ENCODE measurements at regions not wholly inside any gene's neighbourhood (a gene's known extent, or its start where the extent isn't known, plus 50 kb on each side); places are given as distances from the start of the nearest gene placed in this dataset.

DNA sequence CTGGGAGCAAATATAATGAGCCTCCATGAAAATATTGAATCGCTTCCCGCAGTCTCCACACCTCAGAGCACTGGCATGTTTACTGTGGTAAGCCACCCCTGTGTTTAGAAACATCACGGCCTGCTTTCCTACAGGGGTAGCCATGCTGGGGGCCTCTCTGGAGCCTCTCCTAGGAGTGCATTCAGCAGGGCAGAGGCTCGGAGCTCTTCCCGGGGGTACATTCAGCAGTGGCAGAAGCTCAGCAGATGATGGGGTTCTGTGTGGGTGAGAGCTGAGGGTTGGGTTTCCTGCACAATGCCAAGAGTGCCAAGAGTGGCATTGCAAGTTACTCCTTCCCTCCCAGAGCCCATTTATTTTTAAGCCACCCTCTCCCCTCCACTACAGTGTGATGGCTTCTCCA is 386.6 kb downstream of the SEC14L1 start:
- Histone ChIP-seq H3K36me3 (ENCODE audit: insufficient read depth) (no peaks in the 10 kb centered on the region), H3K4me1 (ENCODE audit: low read depth, poor library complexity, severe bottlenecking) (no peaks in the 10 kb centered on the region), H3K27ac (no peak overlapping the region), H3K4me2 (no peak overlapping the region), H4K20me1 (ENCODE audit: insufficient read depth) (no peaks in the 10 kb centered on the region), H3K4me3 (IDR thresholded peaks at IDR 0.05; ENCODE audit: insufficient read depth, low read depth, low read length) (no peak overlapping the region), H3K27me3 (ENCODE audit: insufficient read depth, low read depth) (no peaks in the 10 kb centered on the region), H3K9ac (no peak overlapping the region), H2AFZ (ENCODE audit: low read depth) (no peak overlapping the region), H3K79me2 (ENCODE audit: insufficient read depth, low read depth) (no peaks in the 10 kb centered on the region)
- TF ChIP-seq, protein P1, sequence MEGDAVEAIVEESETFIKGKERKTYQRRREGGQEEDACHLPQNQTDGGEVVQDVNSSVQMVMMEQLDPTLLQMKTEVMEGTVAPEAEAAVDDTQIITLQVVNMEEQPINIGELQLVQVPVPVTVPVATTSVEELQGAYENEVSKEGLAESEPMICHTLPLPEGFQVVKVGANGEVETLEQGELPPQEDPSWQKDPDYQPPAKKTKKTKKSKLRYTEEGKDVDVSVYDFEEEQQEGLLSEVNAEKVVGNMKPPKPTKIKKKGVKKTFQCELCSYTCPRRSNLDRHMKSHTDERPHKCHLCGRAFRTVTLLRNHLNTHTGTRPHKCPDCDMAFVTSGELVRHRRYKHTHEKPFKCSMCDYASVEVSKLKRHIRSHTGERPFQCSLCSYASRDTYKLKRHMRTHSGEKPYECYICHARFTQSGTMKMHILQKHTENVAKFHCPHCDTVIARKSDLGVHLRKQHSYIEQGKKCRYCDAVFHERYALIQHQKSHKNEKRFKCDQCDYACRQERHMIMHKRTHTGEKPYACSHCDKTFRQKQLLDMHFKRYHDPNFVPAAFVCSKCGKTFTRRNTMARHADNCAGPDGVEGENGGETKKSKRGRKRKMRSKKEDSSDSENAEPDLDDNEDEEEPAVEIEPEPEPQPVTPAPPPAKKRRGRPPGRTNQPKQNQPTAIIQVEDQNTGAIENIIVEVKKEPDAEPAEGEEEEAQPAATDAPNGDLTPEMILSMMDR (conservative IDR thresholded peaks at IDR 0.05; ENCODE audit: low read depth, low read length): no peak

DNA sequence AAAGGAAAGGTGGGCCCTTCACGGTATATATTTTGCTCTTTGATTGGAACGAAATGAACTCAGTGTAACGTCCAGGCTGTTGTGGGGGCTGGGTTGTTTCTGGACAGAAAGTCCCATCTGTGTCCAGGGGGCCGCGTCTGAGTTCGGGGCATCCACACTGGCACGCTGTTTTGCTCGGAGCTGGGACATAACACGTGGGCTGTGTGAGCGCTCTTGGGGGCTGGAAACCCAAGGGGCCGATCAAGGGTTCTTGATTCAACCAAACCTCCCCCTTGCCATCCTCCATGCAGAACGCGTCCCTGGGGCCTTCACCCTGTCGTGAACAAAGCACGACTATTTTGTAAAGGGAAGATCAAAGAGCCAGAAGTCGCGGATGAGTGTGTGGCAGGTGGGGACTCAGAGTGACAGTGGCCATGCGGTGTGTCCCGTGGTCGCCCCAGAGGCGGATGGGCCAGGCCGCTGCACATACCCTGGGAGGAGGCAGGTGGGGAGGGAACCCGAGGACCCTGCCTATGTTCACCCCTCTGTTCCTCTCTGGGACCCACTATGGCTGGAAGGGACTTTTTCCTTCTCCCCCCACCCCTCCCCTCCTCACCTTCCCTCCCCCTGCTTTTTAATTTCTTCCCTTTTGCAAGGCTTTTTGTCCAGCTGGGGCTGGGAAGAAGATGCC is 387.2 kb downstream of the SEC14L1 start:
- Histone ChIP-seq H3K4me2 (no peak overlapping the region), H3K4me3 (IDR thresholded peaks at IDR 0.05; ENCODE audit: insufficient read depth, low read depth, low read length) (no peak overlapping the region), H2AFZ (ENCODE audit: low read depth) (no peak overlapping the region), H4K20me1 (ENCODE audit: insufficient read depth) (no peaks in the 10 kb centered on the region), H3K4me1 (ENCODE audit: low read depth, poor library complexity, severe bottlenecking) (no peaks in the 10 kb centered on the region), H3K9ac (no peak overlapping the region), H3K79me2 (ENCODE audit: insufficient read depth, low read depth) (no peaks in the 10 kb centered on the region), H3K27me3 (ENCODE audit: insufficient read depth, low read depth) (no peaks in the 10 kb centered on the region), H3K36me3 (ENCODE audit: insufficient read depth) (no peaks in the 10 kb centered on the region), H3K27ac (no peak overlapping the region)
- TF ChIP-seq, protein P1 (conservative IDR thresholded peaks at IDR 0.05; ENCODE audit: low read depth, low read length): no peak

DNA sequence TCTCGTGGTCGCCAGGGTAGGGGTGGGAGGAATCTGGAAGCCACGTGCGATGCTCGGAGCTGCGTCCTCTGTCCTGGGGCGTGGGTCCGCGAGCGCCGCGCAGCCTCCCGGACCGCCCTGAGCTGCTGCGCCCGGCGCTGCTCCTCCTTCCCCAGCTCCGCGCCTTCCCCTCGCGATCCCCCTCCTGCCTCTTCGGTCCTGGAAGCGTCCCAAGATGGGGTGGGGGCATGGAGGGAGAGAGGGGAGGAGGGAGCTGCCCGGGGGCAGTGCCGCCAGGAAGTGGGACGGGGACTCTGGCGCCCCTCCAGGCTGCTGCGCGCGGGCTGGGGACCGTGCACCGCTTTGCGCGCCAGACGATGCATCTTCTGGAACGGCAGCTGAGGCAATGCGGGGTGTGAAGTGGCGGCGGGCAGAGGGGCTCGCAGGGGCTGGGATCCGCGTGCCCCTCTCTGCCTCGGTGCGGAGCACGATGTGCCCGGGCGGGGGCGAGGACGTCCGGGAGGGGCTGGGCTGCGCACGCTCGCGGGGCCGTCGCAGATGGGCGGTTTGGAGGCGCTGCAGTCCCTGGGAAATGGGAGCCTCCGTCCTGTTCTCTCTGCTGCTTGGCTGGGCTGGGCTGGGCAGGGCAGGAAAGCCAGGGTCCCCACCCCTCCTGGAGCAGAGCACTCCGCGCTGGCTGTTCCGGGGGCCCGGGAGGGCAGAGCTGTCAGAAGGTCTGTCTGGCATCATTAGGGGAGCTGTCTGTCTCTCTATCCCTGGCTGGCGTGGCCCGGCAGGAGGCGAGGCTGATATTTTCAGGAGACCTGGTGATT is 388.0 kb downstream of the SEC14L1 start:
- H3K9ac ChIP-seq: no peak overlapping the region
- no peaks in the 10 kb centered on the region for H3K36me3 ChIP-seq (ENCODE audit: insufficient read depth)
- no peaks in the 10 kb centered on the region for H3K79me2 ChIP-seq (ENCODE audit: insufficient read depth, low read depth)
- no peaks in the 10 kb centered on the region for H3K4me1 ChIP-seq (ENCODE audit: low read depth, poor library complexity, severe bottlenecking)
- no peak overlapping the region for H3K4me2 ChIP-seq
- H2AFZ ChIP-seq (ENCODE audit: low read depth): no peak overlapping the region
- TF ChIP-seq, protein P1 (conservative IDR thresholded peaks at IDR 0.05; ENCODE audit: low read depth, low read length): no peak
- no peak overlapping the region for H3K4me3 ChIP-seq (IDR thresholded peaks at IDR 0.05; ENCODE audit: insufficient read depth, low read depth, low read length)
- no peak overlapping the region for H3K27ac ChIP-seq
- H3K27me3 ChIP-seq (ENCODE audit: insufficient read depth, low read depth): no peaks in the 10 kb centered on the region
- no peaks in the 10 kb centered on the region for H4K20me1 ChIP-seq (ENCODE audit: insufficient read depth)

DNA sequence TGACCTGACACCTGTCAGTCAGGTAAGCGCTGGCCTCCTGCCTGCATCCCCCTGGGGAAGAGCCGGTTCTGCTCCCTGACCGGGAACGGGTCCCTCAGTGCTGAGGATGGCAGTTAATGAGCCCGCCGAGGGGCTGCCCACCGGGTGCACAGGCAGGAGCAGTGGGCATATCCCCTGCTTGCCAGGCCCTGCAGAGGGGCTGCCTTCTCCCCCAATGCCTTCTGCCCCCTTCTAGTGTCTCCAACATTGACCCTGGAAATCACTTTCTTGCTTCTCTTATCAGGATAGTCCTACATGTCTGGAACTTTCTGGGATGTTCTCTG is 388.5 kb downstream of the SEC14L1 start:
- no peaks in the 10 kb centered on the region for H3K27me3 ChIP-seq (ENCODE audit: insufficient read depth, low read depth)
- no peak overlapping the region for H3K4me3 ChIP-seq (IDR thresholded peaks at IDR 0.05; ENCODE audit: insufficient read depth, low read depth, low read length)
- TF ChIP-seq, protein P1 (conservative IDR thresholded peaks at IDR 0.05; ENCODE audit: low read depth, low read length): no peak
- no peaks in the 10 kb centered on the region for H4K20me1 ChIP-seq (ENCODE audit: insufficient read depth)
- no peaks in the 10 kb centered on the region for H3K79me2 ChIP-seq (ENCODE audit: insufficient read depth, low read depth)
- H3K27ac ChIP-seq: no peak overlapping the region
- H3K4me1 ChIP-seq (ENCODE audit: low read depth, poor library complexity, severe bottlenecking): no peaks in the 10 kb centered on the region
- H2AFZ ChIP-seq (ENCODE audit: low read depth): no peak overlapping the region
- H3K4me2 ChIP-seq: no peak overlapping the region
- H3K9ac ChIP-seq: no peak overlapping the region
- H3K36me3 ChIP-seq (ENCODE audit: insufficient read depth): no peaks in the 10 kb centered on the region
